OCI-LY3 (cell line): ENCODE measurements at regions not wholly inside any gene's neighbourhood (a gene's known extent, or its start where the extent isn't known, plus 50 kb on each side); places are given as distances from the start of the nearest gene placed in this dataset.

Experiments used
- H2AFZ ChIP-seq: fragments of 200-600, 300-600 bp; shearing (Covaris generic); 2 replicates; pipeline ENCODE4 v1.6.0; 2014; ENCODE audit warnings: antibody characterized with exemption, low read depth, low read length
- H3K27ac ChIP-seq: fragments of 200-600, 300-600 bp; sonication (generic); 2 replicates; pipeline ENCODE4 v1.5.1; 2014; ENCODE audit warnings: mild to moderate bottlenecking, low read length, moderate library complexity, mixed read lengths
- H3K27me3 ChIP-seq: fragments of 200-600, 300-600 bp; sonication (generic); 2 replicates; pipeline ENCODE4 v1.6.1; 2014; ENCODE audit warnings: low read depth, low read length, mixed read lengths
- H3K36me3 ChIP-seq: fragments of 200-600, 300-600 bp; sonication (generic); replicated peaks from 2 replicates; pipeline ENCODE3; 2014; ENCODE audit warnings: low read depth, low read length, mixed read lengths
- H3K4me1 ChIP-seq: fragments of 300-600, 200-600 bp; sonication (generic); 2 replicates; pipeline ENCODE4 v1.6.1; 2014; ENCODE audit warnings: low read length, mixed read lengths
- H3K4me2 ChIP-seq: fragments of 200-600, 300-600 bp; sonication (generic); 2 replicates; pipeline ENCODE4 v1.6.1; 2014; ENCODE audit warnings: low read length, mixed read lengths
- H3K4me3 ChIP-seq: fragments of 300-600, 200-600 bp; sonication (generic); 2 replicates; pipeline ENCODE4 v1.5.1; 2014; ENCODE audit warnings: antibody characterized with exemption, mild to moderate bottlenecking, low read length, moderate library complexity
- H3K79me2 ChIP-seq: fragments of 300-600, 200-600 bp; shearing (Covaris generic); 2 replicates; pipeline ENCODE4 v1.6.1; 2014; ENCODE audit warnings: mild to moderate bottlenecking, low read length, mixed read lengths
- H3K9ac ChIP-seq: fragments of 300-600, 200-600 bp; shearing (Covaris generic); 2 replicates; pipeline ENCODE4 v1.6.0; 2014; ENCODE audit warnings: mild to moderate bottlenecking, low read length, moderate library complexity
- H3K9me3 ChIP-seq: fragments of 200-600, 300-600 bp; shearing (Covaris generic); 2 replicates; pipeline ENCODE4 v1.6.1; 2014; ENCODE audit warnings: low read length, mixed read lengths; ENCODE audit not compliant: insufficient read depth
- H4K20me1 ChIP-seq: fragments of 200-600, 300-600 bp; sonication (generic); 2 replicates; pipeline ENCODE4 v1.6.1; 2016; ENCODE audit warnings: low read length, mixed read lengths; ENCODE audit not compliant: insufficient read depth
- CTCF ChIP-seq: fragments of 200-600, 300-600 bp; sonication (generic); IDR thresholded peaks from 2 replicates; pipeline ENCODE4 v1.5.1; 2014; ENCODE audit warnings: antibody characterized with exemption, low read length, low read depth
- EZH2phosphoT487 ChIP-seq: fragments of 200-600 bp; shearing (Covaris generic); IDR thresholded peaks from 2 replicates; pipeline ENCODE4 v1.6.1; 2018; ENCODE audit warnings: antibody characterized with exemption, mixed run types, low read depth

- no peak overlapping the region for H2AFZ ChIP-seq
- no peak overlapping the region for H3K9ac ChIP-seq
- no peaks in the 10 kb centered on the region for H3K36me3 ChIP-seq
- H3K27ac ChIP-seq: no peak overlapping the region
- H3K79me2 ChIP-seq: no peaks in the 10 kb centered on the region
- H3K4me2 ChIP-seq: no peak overlapping the region
- H3K4me3 ChIP-seq: no peak overlapping the region
- no peaks in the 10 kb centered on the region for H3K27me3 ChIP-seq
- H3K4me1 ChIP-seq: no peaks in the 10 kb centered on the region
- no peaks in the 10 kb centered on the region for H4K20me1 ChIP-seq
- TF ChIP-seq EZH2phosphoT487 (no peak), CTCF (no peak)
- no peaks in the 10 kb centered on the region; the same call in 1 of the 2 replicates for H3K9me3 ChIP-seq
Measured at GRCh38 chr7:114264023-114264422, 150.6 kb upstream of the FOXP2 start.

GRCh38 chr7:114263219-114263618 lies 151.4 kb upstream of the FOXP2 start:
- Histone ChIP-seq H3K27ac (no peak overlapping the region), H4K20me1 (no peaks in the 10 kb centered on the region), H2AFZ (no peak overlapping the region), H3K4me1 (no peaks in the 10 kb centered on the region), H3K79me2 (no peaks in the 10 kb centered on the region), H3K9me3 (no peaks in the 10 kb centered on the region; the same call in 1 of the 2 replicates), H3K4me3 (no peak overlapping the region), H3K36me3 (no peaks in the 10 kb centered on the region), H3K9ac (no peak overlapping the region), H3K27me3 (no peaks in the 10 kb centered on the region), H3K4me2 (no peak overlapping the region)
- no peak for TF ChIP-seq CTCF
- TF ChIP-seq EZH2phosphoT487: no peak

GRCh38 chr7:114255404-114255841 lies 159.2 kb upstream of the FOXP2 start:
- Histone ChIP-seq H3K9ac (no peak overlapping the region), H3K4me3 (no peak overlapping the region), H3K4me2 (no peak overlapping the region), H4K20me1 (no peaks in the 10 kb centered on the region), H3K9me3 (no peaks in the 10 kb centered on the region), H3K27ac (no peak overlapping the region), H3K79me2 (no peaks in the 10 kb centered on the region), H2AFZ (no peak overlapping the region), H3K4me1 (no peaks in the 10 kb centered on the region), H3K27me3 (no peaks in the 10 kb centered on the region), H3K36me3 (no peaks in the 10 kb centered on the region)
- TF ChIP-seq CTCF (no peak), EZH2phosphoT487 (no peak)

- H3K4me1 ChIP-seq: no peaks in the 10 kb centered on the region
- no peaks in the 10 kb centered on the region for H3K36me3 ChIP-seq
- H3K4me2 ChIP-seq: no peak overlapping the region
- no peak overlapping the region for H3K9ac ChIP-seq
- no peak overlapping the region for H2AFZ ChIP-seq
- no peaks in the 10 kb centered on the region for H3K27me3 ChIP-seq
- H3K79me2 ChIP-seq: no peaks in the 10 kb centered on the region
- no peaks in the 10 kb centered on the region for H3K9me3 ChIP-seq
- no peaks in the 10 kb centered on the region for H4K20me1 ChIP-seq
- TF ChIP-seq CTCF (no peak), EZH2phosphoT487 (no peak)
- no peak overlapping the region for H3K27ac ChIP-seq
- no peak overlapping the region for H3K4me3 ChIP-seq
Measured at GRCh38 chr7:114243646-114244045, 171.0 kb upstream of the FOXP2 start.
